GM12873 (cell line): ENCODE measurements at regions not wholly inside any gene's neighbourhood (a gene's known extent, or its start where the extent isn't known, plus 50 kb on each side); places are given as distances from the start of the nearest gene placed in this dataset.

ENCODE experiments used
- TF ChIP-seq, protein P1 (sequence below): IDR thresholded peaks from 2 replicates; pipeline ENCODE4 v1.5.1; 2012; ENCODE audit warnings: low read depth, mild to moderate bottlenecking, moderate library complexity, low read length, control low read depth; ENCODE audit not compliant: insufficient read depth; ENCODE audit errors: missing control alignments

DNA sequence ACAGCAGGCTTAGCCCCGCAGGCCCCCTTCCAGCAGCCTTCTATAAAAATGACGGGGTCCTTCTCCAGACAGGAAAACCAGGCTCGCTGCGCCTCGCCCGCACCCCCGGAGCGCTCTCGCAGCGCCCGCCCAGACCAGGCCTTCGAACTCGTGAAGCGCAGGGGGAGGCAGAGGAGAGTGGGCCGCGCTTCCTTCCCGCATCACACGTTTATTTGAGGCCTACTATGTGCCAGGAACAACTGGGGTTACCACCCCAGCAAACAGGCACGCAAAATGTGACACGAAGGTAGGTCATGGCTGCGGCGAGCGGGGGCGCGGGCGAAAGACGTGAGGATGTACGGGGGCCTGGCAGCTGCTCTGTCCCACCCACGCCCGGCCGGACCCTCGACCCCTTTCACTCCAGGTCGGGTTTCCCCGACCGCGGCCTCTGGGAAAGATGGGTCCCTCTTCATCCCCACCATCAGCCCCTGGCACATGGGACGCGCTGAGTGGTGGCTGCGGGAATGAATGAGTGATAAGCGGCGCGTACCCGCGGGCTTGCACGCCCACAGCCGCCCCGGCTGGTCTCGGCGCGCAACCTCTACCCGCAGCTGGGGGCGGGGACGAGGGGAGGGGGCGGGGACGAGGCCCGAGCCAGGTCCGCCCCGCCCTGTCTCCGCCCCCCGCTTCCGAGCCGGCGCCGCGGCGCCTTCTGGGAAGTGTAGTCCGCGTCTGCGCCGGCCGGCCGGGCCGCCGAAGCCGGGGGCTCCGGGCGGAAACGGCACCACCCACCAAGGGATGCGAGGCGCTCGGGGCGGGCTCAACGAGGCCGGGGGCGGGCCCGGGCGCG, 59.1 kb downstream of the ZNF467 start:
- TF ChIP-seq, protein P1, sequence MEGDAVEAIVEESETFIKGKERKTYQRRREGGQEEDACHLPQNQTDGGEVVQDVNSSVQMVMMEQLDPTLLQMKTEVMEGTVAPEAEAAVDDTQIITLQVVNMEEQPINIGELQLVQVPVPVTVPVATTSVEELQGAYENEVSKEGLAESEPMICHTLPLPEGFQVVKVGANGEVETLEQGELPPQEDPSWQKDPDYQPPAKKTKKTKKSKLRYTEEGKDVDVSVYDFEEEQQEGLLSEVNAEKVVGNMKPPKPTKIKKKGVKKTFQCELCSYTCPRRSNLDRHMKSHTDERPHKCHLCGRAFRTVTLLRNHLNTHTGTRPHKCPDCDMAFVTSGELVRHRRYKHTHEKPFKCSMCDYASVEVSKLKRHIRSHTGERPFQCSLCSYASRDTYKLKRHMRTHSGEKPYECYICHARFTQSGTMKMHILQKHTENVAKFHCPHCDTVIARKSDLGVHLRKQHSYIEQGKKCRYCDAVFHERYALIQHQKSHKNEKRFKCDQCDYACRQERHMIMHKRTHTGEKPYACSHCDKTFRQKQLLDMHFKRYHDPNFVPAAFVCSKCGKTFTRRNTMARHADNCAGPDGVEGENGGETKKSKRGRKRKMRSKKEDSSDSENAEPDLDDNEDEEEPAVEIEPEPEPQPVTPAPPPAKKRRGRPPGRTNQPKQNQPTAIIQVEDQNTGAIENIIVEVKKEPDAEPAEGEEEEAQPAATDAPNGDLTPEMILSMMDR = no peak

DNA sequence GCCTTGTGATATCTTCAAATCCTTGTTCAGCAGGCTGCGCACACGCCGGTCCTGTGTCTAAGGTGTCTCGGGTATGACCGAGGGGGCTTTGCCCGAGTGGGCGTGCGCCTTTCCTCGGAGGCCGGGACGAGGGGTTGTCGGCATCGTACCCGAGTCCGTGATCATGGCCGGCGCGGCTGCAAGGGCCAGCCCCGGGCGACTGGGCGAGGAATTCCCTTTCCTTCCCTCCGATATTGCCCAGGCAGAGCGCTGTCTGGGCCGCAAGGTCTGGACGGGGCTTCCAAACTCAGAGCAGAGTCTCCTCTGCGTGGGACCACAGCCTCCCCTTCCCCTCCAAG, 59.7 kb downstream of the ZNF467 start:
- TF ChIP-seq, protein P1 = no peak

GRCh38 chr7:149713061-149713730, 60.2 kb downstream of the ZNF467 start:
- TF ChIP-seq, protein P1 = no peak

DNA sequence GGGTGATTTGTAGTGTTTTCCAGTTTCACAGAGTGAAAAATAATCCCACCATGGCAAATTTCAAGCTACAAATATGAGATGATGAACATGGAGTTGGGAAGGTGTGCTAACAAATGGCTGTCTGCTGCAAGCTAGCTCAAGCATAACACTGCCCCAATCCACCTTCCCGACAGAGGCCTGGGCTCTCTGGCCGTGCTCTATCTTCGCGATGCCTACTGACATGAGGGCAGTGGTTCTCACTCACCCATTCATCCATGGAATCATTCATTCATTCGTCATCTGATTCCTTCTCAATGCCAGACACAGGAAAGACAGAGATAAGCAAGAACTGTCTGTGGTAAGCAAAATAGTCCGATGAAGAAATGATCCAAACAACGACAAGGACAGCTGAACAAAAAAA, 65.4 kb downstream of the ZNF467 start:
- TF ChIP-seq, protein P1 = no peak

DNA sequence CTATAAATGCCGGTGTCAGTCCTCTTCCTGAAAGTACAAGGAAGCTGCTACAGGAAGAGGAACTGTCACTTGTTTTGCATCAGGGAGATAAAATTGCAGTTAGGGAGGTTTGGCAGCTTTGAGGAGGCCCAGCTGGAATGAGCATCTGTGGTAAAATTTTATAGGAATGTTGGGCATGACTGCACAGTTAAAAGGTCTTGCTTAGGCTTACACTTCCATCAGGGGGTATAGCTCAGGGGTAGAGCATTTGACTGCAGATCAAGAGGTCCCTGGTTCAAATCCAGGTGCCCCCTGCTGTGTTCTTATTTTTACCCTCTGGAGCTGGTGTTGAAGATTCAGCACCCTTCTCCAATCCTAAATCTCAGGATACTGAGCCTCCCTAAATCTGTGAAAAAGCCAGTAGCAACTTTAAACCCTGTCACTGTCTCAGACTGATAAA, 65.9 kb downstream of the ZNF467 start:
- TF ChIP-seq, protein P1 = no peak

DNA sequence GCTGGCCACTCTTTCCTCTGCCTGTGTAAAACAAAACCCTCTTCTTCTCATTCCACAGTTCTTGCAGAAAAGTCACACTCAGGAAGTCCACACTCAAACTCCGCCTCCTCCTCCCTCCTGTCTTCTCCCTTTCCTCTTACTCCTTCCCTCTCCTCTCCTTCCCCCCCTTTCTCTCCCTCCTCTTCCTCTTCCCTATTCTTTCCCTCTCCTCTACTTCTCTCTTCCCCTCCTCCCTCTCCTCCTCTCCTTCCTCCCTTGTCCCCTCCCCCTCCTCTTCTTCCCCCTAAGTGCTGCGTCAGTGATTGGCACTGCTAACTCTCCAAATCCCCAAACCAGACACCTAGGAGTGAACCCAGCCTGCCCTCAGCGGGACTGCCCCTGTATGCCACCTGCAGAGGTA, 67.0 kb downstream of the ZNF467 start:
- TF ChIP-seq, protein P1 = no peak

- TF ChIP-seq, protein P1 = no peak
These were observed 68.9 kb downstream of the ZNF467 start for GRCh38 chr7:149704507-149704906.
